ENCODE measurements at regions not wholly inside any gene's neighbourhood (a gene's known extent, or its start where the extent isn't known, plus 50 kb on each side); places are given as distances from the start of the nearest gene placed in this dataset.

GRCh38 chr6:165200178-165200577, 109.2 kb downstream of the C6orf118 start:
- Histone ChIP-seq H3K4me3 (ENCODE audit: low read length) (no peak overlapping the region), H3K27ac (ENCODE audit: low read length) (no peak overlapping the region), H3K4me1 (ENCODE audit: control insufficient read depth, insufficient read depth, low read length) (no peaks in the 10 kb centered on the region), H3K27me3 (ENCODE audit: control insufficient read depth, insufficient read depth) (no peaks in the 10 kb centered on the region), H3K9me3 (ENCODE audit: control insufficient read depth, low read length) (no peaks in the 10 kb centered on the region)
- DNase-seq (no peak), ATAC-seq (no peak)
- intact Hi-C loops (cut with DNase I) = no loop called here
- 71% methylated on average over 1 of the region's 1 CpG for WGBS

- intact Hi-C loops (cut with DNase I) = no loop called here
- no peaks in the 10 kb centered on the region for H3K9me3 ChIP-seq (ENCODE audit: control insufficient read depth, low read length)
- DNase-seq (no peak), ATAC-seq (no peak)
- H3K4me3 ChIP-seq (ENCODE audit: low read length) = no peak overlapping the region
- H3K4me1 ChIP-seq (ENCODE audit: control insufficient read depth, insufficient read depth, low read length) = no peaks in the 10 kb centered on the region
- no peak overlapping the region for H3K27ac ChIP-seq (ENCODE audit: low read length)
- no peaks in the 10 kb centered on the region for H3K27me3 ChIP-seq (ENCODE audit: control insufficient read depth, insufficient read depth)
- WGBS = 82% methylated on average over 2 of the region's 2 CpGs
Observed at GRCh38 chr6:165191461-165191860, 117.9 kb downstream of the C6orf118 start.

GRCh38 chr6:165186441-165187205, 122.8 kb downstream of the C6orf118 start:
- H3K9me3 ChIP-seq (ENCODE audit: control insufficient read depth, low read length) = peaks cover 2% of the 10 kb centered on the region
- 78% methylated on average over 10 of the region's 10 CpGs for WGBS
- DNase-seq (peak in 1 of 3 donors; percentile 24), ATAC-seq (no peak)
- H3K4me3 ChIP-seq (ENCODE audit: low read length) = no peak overlapping the region
- H3K4me1 ChIP-seq (ENCODE audit: control insufficient read depth, insufficient read depth, low read length) = no peaks in the 10 kb centered on the region
- intact Hi-C loops (cut with DNase I) = no loop called here
- no peaks in the 10 kb centered on the region for H3K27me3 ChIP-seq (ENCODE audit: control insufficient read depth, insufficient read depth)
- no peak overlapping the region for H3K27ac ChIP-seq (ENCODE audit: low read length)

- WGBS = 83% methylated on average over 7 of the region's 7 CpGs
- no peak for ATAC-seq
- no peak for DNase-seq
- no peak overlapping the region for H3K4me3 ChIP-seq (ENCODE audit: low read length)
- H3K27me3 ChIP-seq (ENCODE audit: control insufficient read depth, insufficient read depth) = no peaks in the 10 kb centered on the region
- intact Hi-C loops (cut with DNase I) = no loop called here
- no peak overlapping the region for H3K27ac ChIP-seq (ENCODE audit: low read length)
- peaks cover 2% of the 10 kb centered on the region for H3K9me3 ChIP-seq (ENCODE audit: control insufficient read depth, low read length)
- H3K4me1 ChIP-seq (ENCODE audit: control insufficient read depth, insufficient read depth, low read length) = no peaks in the 10 kb centered on the region
Observed at GRCh38 chr6:165186041-165186440, 123.4 kb downstream of the C6orf118 start.

GRCh38 chr6:165184192-165184979, 125.0 kb downstream of the C6orf118 start:
- peaks cover 2% of the 10 kb centered on the region for H3K9me3 ChIP-seq (ENCODE audit: control insufficient read depth, low read length)
- ATAC-seq = peak; percentile 91 to 95
- intact Hi-C loops (cut with DNase I) = no loop called here
- WGBS = 56% methylated on average over 11 of the region's 11 CpGs
- peak; percentile 71 to 86 (median 77) for DNase-seq
- no peak overlapping the region for H3K27ac ChIP-seq (ENCODE audit: low read length)
- H3K4me3 ChIP-seq (ENCODE audit: low read length) = no peak overlapping the region
- no peaks in the 10 kb centered on the region for H3K4me1 ChIP-seq (ENCODE audit: control insufficient read depth, insufficient read depth, low read length)
- no peaks in the 10 kb centered on the region for H3K27me3 ChIP-seq (ENCODE audit: control insufficient read depth, insufficient read depth)

GRCh38 chr6:165183496-165184140, 125.8 kb downstream of the C6orf118 start:
- peak in 1 of 3 donors; percentile 13 for DNase-seq
- 82% methylated on average over 5 of the region's 5 CpGs for WGBS
- Histone ChIP-seq H3K27ac (ENCODE audit: low read length) (no peak overlapping the region), H3K27me3 (ENCODE audit: control insufficient read depth, insufficient read depth) (no peaks in the 10 kb centered on the region), H3K4me3 (ENCODE audit: low read length) (no peak overlapping the region), H3K4me1 (ENCODE audit: control insufficient read depth, insufficient read depth, low read length) (no peaks in the 10 kb centered on the region), H3K9me3 (ENCODE audit: control insufficient read depth, low read length) (peaks cover 2% of the 10 kb centered on the region)
- intact Hi-C loops (cut with DNase I) = no loop called here
- peak in 1 of 2 donors; percentile 15 for ATAC-seq

- ATAC-seq = no peak
- no peaks in the 10 kb centered on the region for H3K4me1 ChIP-seq (ENCODE audit: control insufficient read depth, insufficient read depth, low read length)
- intact Hi-C loops (cut with DNase I) = no loop called here
Observed at GRCh38 chr6:165183071-165183470, 126.3 kb downstream of the C6orf118 start.

GRCh38 chr6:165181951-165182414, 127.4 kb downstream of the C6orf118 start:
- ATAC-seq (no peak), DNase-seq (peak in 2 of 3 donors; percentile 19 to 39)
- Histone ChIP-seq H3K4me3 (ENCODE audit: low read length) (no peak overlapping the region), H3K27ac (ENCODE audit: low read length) (no peak overlapping the region), H3K9me3 (ENCODE audit: control insufficient read depth, low read length) (peaks cover 2% of the 10 kb centered on the region), H3K4me1 (ENCODE audit: control insufficient read depth, insufficient read depth, low read length) (no peaks in the 10 kb centered on the region), H3K27me3 (ENCODE audit: control insufficient read depth, insufficient read depth) (no peaks in the 10 kb centered on the region)
- WGBS = 92% methylated on average over 6 of the region's 6 CpGs
- intact Hi-C loops (cut with DNase I) = no loop called here

More at GRCh38 chr6:165183071-165183470, 126.3 kb downstream of the C6orf118 start:
- Histone ChIP-seq H3K9me3 (ENCODE audit: control insufficient read depth, low read length) (peaks cover 2% of the 10 kb centered on the region), H3K27me3 (ENCODE audit: control insufficient read depth, insufficient read depth) (no peaks in the 10 kb centered on the region), H3K4me3 (ENCODE audit: low read length) (no peak overlapping the region), H3K27ac (ENCODE audit: low read length) (no peak overlapping the region)
- no peak for DNase-seq

GRCh38 chr6:165178056-165178455, 131.3 kb downstream of the C6orf118 start:
- H3K27me3 ChIP-seq (ENCODE audit: control insufficient read depth, insufficient read depth) = no peaks in the 10 kb centered on the region
- WGBS = 31% methylated on average over 1 of the region's 1 CpG
- H3K4me3 ChIP-seq (ENCODE audit: low read length) = no peak overlapping the region
- H3K27ac ChIP-seq (ENCODE audit: low read length) = no peak overlapping the region
- intact Hi-C loops (cut with DNase I) = no loop called here
- DNase-seq (no peak), ATAC-seq (no peak)
- H3K4me1 ChIP-seq (ENCODE audit: control insufficient read depth, insufficient read depth, low read length) = no peaks in the 10 kb centered on the region
- H3K9me3 ChIP-seq (ENCODE audit: control insufficient read depth, low read length) = peaks cover 2% of the 10 kb centered on the region

GRCh38 chr6:165173484-165173883, 135.9 kb downstream of the C6orf118 start:
- Histone ChIP-seq H3K4me1 (ENCODE audit: control insufficient read depth, insufficient read depth, low read length) (no peaks in the 10 kb centered on the region), H3K27ac (ENCODE audit: low read length) (no peak overlapping the region), H3K4me3 (ENCODE audit: low read length) (no peak overlapping the region), H3K27me3 (ENCODE audit: control insufficient read depth, insufficient read depth) (no peaks in the 10 kb centered on the region), H3K9me3 (ENCODE audit: control insufficient read depth, low read length) (no peaks in the 10 kb centered on the region)
- 72% methylated on average over 4 of the region's 4 CpGs for WGBS
- intact Hi-C loops (cut with DNase I) = no loop called here
- ATAC-seq (no peak), DNase-seq (no peak)

GRCh38 chr6:165167861-165168260, 141.5 kb downstream of the C6orf118 start:
- DNase-seq (no peak), ATAC-seq (no peak)
- H3K27ac ChIP-seq (ENCODE audit: low read length) = no peak overlapping the region
- no peaks in the 10 kb centered on the region for H3K27me3 ChIP-seq (ENCODE audit: control insufficient read depth, insufficient read depth)
- H3K4me3 ChIP-seq (ENCODE audit: low read length) = no peak overlapping the region
- H3K4me1 ChIP-seq (ENCODE audit: control insufficient read depth, insufficient read depth, low read length) = no peaks in the 10 kb centered on the region
- intact Hi-C loops (cut with DNase I) = no loop called here
- H3K9me3 ChIP-seq (ENCODE audit: control insufficient read depth, low read length) = no peaks in the 10 kb centered on the region
- WGBS = 67% methylated on average over 4 of the region's 4 CpGs

Measured in right cardiac atrium (tissue), 5 donors.